ENCODE measurements at regions not wholly inside any gene's neighbourhood (a gene's known extent, or its start where the extent isn't known, plus 50 kb on each side); places are given as distances from the start of the nearest gene placed in this dataset.

DNA sequence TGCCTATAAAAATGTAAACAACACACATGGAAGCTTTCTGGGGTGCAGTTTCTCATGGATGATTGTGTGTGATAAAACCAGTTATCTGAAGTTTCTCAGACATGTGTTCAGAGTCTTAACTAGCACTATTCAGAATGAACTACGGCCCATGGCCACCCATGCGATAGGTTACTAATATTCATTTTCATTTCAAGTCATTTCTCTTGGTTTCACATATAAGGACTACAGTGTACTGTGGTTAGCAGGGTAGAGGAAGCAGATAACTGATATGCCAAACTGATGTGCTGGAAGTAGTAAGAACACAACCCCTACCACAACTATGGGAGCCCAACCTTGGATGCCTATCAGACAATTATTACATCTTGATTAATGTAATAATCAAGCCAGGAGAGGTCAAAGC, 372.1 kb downstream of the DTWD2 start:
- TF ChIP-seq, protein P1, sequence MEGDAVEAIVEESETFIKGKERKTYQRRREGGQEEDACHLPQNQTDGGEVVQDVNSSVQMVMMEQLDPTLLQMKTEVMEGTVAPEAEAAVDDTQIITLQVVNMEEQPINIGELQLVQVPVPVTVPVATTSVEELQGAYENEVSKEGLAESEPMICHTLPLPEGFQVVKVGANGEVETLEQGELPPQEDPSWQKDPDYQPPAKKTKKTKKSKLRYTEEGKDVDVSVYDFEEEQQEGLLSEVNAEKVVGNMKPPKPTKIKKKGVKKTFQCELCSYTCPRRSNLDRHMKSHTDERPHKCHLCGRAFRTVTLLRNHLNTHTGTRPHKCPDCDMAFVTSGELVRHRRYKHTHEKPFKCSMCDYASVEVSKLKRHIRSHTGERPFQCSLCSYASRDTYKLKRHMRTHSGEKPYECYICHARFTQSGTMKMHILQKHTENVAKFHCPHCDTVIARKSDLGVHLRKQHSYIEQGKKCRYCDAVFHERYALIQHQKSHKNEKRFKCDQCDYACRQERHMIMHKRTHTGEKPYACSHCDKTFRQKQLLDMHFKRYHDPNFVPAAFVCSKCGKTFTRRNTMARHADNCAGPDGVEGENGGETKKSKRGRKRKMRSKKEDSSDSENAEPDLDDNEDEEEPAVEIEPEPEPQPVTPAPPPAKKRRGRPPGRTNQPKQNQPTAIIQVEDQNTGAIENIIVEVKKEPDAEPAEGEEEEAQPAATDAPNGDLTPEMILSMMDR (IDR thresholded peaks at IDR 0.05; ENCODE audit: low read depth, low read length), result no peak
- no peak for DNase-seq (ENCODE audit: low read depth in 2 of 2)
- H3K4me3 ChIP-seq (replicated peaks in 1 of 2; ENCODE audit: low read depth in 2 of 2, low read length in 2 of 2), result no peak overlapping the region

DNA sequence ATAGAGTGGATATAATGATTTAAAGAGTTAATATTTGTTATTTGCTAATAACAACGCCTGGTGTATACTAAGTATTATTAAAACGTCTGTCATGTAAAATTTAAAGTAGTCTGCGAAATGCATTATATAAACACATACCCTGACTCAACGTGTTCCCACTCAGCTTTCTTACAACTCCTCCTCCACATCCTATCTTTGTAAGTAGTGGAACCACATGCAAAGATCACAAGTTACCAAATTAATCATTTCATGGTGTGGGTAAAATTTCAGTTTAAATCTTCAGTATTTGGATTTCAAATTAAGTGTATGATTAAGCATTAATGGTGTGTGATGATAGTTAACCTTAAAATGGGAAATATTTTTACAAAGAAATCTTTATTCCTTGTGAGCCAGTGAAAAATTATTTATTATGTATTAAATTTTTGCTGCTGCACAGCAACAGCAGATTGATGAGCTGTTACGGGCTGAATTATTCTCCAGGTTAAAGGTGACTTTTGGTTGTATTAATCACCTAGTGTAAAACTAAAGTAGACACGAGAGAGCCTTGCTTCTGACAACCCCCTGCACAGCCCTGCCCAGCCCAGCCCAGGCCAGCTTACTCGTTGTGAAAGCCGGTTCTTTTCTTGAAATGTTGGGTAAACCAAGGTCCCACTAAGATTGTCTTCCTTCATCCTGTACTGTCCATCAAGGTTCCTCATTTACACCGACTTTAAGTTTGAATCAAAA, 373.5 kb downstream of the DTWD2 start:
- TF ChIP-seq, protein P1 (IDR thresholded peaks at IDR 0.05; ENCODE audit: low read depth, low read length), result no peak
- H3K4me3 ChIP-seq (replicated peaks in 1 of 2; ENCODE audit: low read depth in 2 of 2, low read length in 2 of 2), result no peak overlapping the region
- DNase-seq (ENCODE audit: low read depth in 2 of 2), result no peak

DNA sequence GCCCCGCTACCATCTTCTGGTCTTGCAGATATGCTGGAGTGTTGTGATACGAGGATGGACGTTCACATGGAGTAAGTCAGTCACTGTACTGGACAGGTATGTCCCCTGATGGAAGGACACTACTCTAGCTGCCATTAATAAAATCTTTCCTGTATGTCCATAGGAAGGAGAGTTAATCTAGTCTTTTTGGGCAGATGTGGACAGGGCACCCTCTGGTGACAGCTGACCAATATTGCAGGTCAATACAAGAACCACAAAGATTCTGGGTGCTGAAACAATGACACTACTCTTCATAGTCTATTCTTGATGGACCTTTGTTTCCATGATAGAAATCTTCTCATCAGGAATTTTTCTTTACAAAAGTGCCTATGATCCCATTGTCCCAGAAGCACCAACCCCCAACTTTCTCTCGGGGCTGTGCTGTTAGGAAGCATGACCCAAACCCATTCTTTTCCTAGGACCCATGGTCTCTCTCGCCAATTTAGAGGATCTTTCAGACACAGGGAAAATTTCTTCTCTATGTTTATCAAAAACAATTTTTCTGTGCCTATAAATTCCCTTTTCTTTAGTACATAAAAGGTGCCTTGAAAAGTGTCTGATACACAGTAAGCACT, 376.9 kb downstream of the DTWD2 start:
- no peak overlapping the region for H3K4me3 ChIP-seq (replicated peaks in 1 of 2; ENCODE audit: low read depth in 2 of 2, low read length in 2 of 2)
- TF ChIP-seq, protein P1 (IDR thresholded peaks at IDR 0.05; ENCODE audit: low read depth, low read length), result peak; percentile 54
- DNase-seq (ENCODE audit: low read depth in 2 of 2), result peak; percentile 33 to 44

DNA sequence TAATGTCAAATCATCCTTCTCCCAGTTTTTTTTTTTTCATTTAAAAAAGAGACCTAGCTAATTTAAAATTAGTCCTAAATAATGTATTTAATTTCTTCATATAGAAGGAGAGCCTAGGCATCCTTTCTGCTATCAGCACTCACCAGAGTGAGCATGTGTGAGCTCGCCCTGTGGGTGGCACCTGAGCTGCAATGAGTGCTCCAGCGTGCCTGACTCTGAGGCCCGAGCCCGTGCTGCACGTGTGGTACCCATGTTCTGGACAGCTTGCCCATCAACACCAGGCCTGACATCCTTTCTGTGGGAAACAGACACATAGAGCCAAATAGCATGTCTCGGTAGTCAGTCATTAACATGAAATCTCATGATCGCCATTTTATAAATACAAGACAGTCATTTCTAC, 381.4 kb downstream of the DTWD2 start:
- TF ChIP-seq, protein P1 (IDR thresholded peaks at IDR 0.05; ENCODE audit: low read depth, low read length), result no peak
- no peak for DNase-seq (ENCODE audit: low read depth in 2 of 2)
- no peak overlapping the region for H3K4me3 ChIP-seq (replicated peaks in 1 of 2; ENCODE audit: low read depth in 2 of 2, low read length in 2 of 2)

DNA sequence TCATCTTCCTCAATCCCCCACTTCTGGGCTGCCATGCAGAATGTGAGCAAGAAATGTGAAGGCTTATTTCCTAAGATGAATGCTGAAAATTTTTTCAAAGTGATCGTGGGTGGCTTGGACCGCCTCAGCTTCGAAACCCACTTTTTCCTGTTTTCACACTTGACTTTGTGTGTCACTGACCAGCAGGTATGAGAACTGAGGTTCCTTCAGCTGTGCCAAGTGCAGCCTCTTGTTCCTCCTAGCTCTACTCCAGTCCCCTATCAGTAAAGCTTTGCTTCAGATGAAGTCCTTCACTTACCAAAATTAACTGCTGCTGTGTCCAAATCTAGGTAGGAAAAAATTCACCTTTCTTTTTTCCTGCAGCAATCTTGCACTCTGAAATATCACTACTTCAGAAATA, 382.6 kb downstream of the DTWD2 start:
- no peak overlapping the region for H3K4me3 ChIP-seq (replicated peaks in 1 of 2; ENCODE audit: low read depth in 2 of 2, low read length in 2 of 2)
- TF ChIP-seq, protein P1 (IDR thresholded peaks at IDR 0.05; ENCODE audit: low read depth, low read length), result no peak
- no peak for DNase-seq (ENCODE audit: low read depth in 2 of 2)

DNA sequence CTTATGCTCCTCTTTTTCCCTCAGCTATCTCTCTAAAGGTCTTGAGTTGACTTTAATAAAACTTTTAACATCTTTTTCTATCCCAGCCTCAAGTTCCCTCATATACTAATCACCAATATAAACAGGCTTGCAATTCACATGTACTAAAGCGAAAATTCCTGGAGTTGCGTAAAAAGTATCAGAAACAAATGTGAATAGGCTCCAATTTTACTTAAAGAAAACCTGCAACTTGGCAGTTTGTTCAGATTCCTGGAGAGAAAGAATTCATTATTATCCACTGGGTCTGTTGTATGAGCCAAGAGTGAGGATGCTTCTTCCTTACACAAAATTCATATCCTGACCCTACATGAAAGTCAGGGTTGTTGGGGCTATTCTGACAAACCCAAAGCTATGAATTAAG, 384.2 kb downstream of the DTWD2 start:
- TF ChIP-seq, protein P1 (IDR thresholded peaks at IDR 0.05; ENCODE audit: low read depth, low read length), result no peak
- DNase-seq (ENCODE audit: low read depth in 2 of 2), result no peak

More for the DNA sequence above, 384.2 kb downstream of the DTWD2 start:
- no peak overlapping the region for H3K4me3 ChIP-seq (replicated peaks in 1 of 2; ENCODE audit: low read depth in 2 of 2, low read length in 2 of 2)
